Hematopoietic multipotent progenitor cell (in vitro differentiated cells): ENCODE measurements at regions not wholly inside any gene's neighbourhood (a gene's known extent, or its start where the extent isn't known, plus 50 kb on each side); places are given as distances from the start of the nearest gene placed in this dataset.

Source experiments
- DNase-seq, 3 donors: peaks; one replicate each; pipeline ENCODE4 v3.0.0-alpha.2; 2011 to 2015; ENCODE audit warnings: low read depth in 2 of 3, low spot score in 2 of 3

GRCh38 chr5:161235569-161235968 lies 311.0 kb downstream of the GABRB2 start:
- no peak for DNase-seq

GRCh38 chr5:161233553-161233952 lies 313.0 kb downstream of the GABRB2 start:
- DNase-seq, result no peak

- no peak for DNase-seq
Observed at GRCh38 chr5:161230221-161230620, 316.3 kb downstream of the GABRB2 start.

- DNase-seq, result no peak
Observed at GRCh38 chr5:161219816-161220215, 326.7 kb downstream of the GABRB2 start.

- DNase-seq, result no peak
Observed at GRCh38 chr5:161216877-161217276, 329.6 kb downstream of the GABRB2 start.

GRCh38 chr5:161212123-161212712 lies 334.3 kb downstream of the GABRB2 start:
- DNase-seq, result no peak

- DNase-seq, result no peak
Observed at GRCh38 chr5:161201558-161201957, 345.0 kb downstream of the GABRB2 start.

GRCh38 chr5:161190778-161191177 lies 338.8 kb upstream of the ATP10B start:
- no peak for DNase-seq

GRCh38 chr5:161190086-161190485 lies 338.1 kb upstream of the ATP10B start:
- no peak for DNase-seq

- no peak for DNase-seq
Observed at GRCh38 chr5:161189452-161189851, 337.4 kb upstream of the ATP10B start.

GRCh38 chr5:161183559-161183958 lies 331.5 kb upstream of the ATP10B start:
- no peak for DNase-seq

GRCh38 chr5:161176221-161176620 lies 324.2 kb upstream of the ATP10B start:
- DNase-seq, result no peak

- no peak for DNase-seq
Observed at GRCh38 chr5:161169776-161170175, 317.8 kb upstream of the ATP10B start.

GRCh38 chr5:161167016-161167767 lies 315.2 kb upstream of the ATP10B start:
- no peak for DNase-seq

- DNase-seq, result no peak
Observed at GRCh38 chr5:161165998-161166660, 314.1 kb upstream of the ATP10B start.

- DNase-seq, result no peak
Observed at GRCh38 chr5:161157925-161158324, 305.9 kb upstream of the ATP10B start.

GRCh38 chr5:161155451-161155850 lies 303.4 kb upstream of the ATP10B start:
- DNase-seq, result no peak

GRCh38 chr5:161152415-161152940 lies 300.5 kb upstream of the ATP10B start:
- DNase-seq, result no peak

GRCh38 chr5:161150441-161150988 lies 298.5 kb upstream of the ATP10B start:
- DNase-seq, result no peak

- no peak for DNase-seq
Observed at GRCh38 chr5:161149078-161149477, 297.1 kb upstream of the ATP10B start.

- DNase-seq, result no peak
Observed at GRCh38 chr5:161138751-161139455, 286.9 kb upstream of the ATP10B start.
